ENCODE measurements at regions not wholly inside any gene's neighbourhood (a gene's known extent, or its start where the extent isn't known, plus 50 kb on each side); places are given as distances from the start of the nearest gene placed in this dataset.

DNA sequence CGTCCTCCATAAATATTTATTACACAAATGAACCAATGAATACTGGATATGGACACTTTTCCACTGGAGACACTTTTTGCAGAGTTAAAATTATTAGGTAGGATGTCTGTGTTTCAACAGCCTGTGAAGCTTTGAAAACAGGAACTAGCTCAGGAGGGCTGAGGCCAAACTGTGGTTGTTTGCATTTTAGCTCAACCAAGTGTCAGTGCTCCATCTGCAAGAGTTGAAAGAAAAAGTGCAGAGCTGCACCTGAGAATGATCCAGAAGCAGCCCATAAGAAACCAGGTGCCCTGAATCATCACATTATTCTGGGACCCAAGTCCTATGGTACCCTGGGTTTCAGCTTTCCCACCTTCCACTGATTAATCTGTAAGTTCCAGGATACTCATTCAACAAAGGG is 180.4 kb downstream of the TRIB2 start:
- Histone ChIP-seq H4K5ac (ENCODE audit: insufficient read length, low read depth, low read length) (no peak overlapping the region), H3K56ac (ENCODE audit: insufficient read length, low read depth, low read length) (no peak overlapping the region), H3K4me2 (ENCODE audit: insufficient read depth, insufficient read length, low read length) (no peak overlapping the region), H2BK20ac (ENCODE audit: low read depth, low read length, poor library complexity, severe bottlenecking) (no peak overlapping the region), H3K14ac (ENCODE audit: insufficient read depth, low read length) (no peak overlapping the region), H4K91ac (ENCODE audit: insufficient read length, low read depth, low read length) (no peak overlapping the region), H2AFZ (ENCODE audit: low read length) (no peak overlapping the region), H2BK12ac (ENCODE audit: insufficient read length, low read depth, low read length) (no peak overlapping the region), H3K79me1 (ENCODE audit: insufficient read depth, low read depth, low read length, poor library complexity, severe bottlenecking) (no peaks in the 10 kb centered on the region), H3K23ac (ENCODE audit: insufficient read length, low read depth, low read length) (no peak overlapping the region), H2AK5ac (ENCODE audit: insufficient read length, low read length) (no peak overlapping the region), H3K79me2 (ENCODE audit: insufficient read depth, low read length) (no peaks in the 10 kb centered on the region), H3K4ac (ENCODE audit: low read depth, low read length) (no peak overlapping the region), H3K9ac (ENCODE audit: extremely low read depth, insufficient read length, low read length) (no peak overlapping the region), H3K18ac (ENCODE audit: insufficient read length, low read depth, low read length) (no peak overlapping the region), H3T11ph (ENCODE audit: low read length) (no peak overlapping the region), H3K27me3 (ENCODE audit: insufficient read depth, low read length) (no peaks in the 10 kb centered on the region), H4K8ac (replicated peaks; ENCODE audit: insufficient read length, low read depth, low read length) (no peak overlapping the region), H3K9me3 (ENCODE audit: control insufficient read depth, low read depth, low read length) (no peaks in the 10 kb centered on the region), H3K27ac (ENCODE audit: insufficient read length, low read depth, low read length) (no peak overlapping the region), H2BK5ac (ENCODE audit: insufficient read length, low read length) (no peak overlapping the region), H3K23me2 (ENCODE audit: insufficient read length, low read depth, low read length, poor library complexity, severe bottlenecking) (no peaks in the 10 kb centered on the region), H4K20me1 (ENCODE audit: control insufficient read depth, insufficient read depth, insufficient read length) (no peaks in the 10 kb centered on the region), H3K4me1 (ENCODE audit: insufficient read depth, low read length) (no peaks in the 10 kb centered on the region), H2BK15ac (ENCODE audit: low read depth, low read length) (no peak overlapping the region), H2BK120ac (ENCODE audit: low read depth, low read length, poor library complexity, severe bottlenecking) (no peak overlapping the region)
- H3K27me3 Mint-ChIP-seq (ENCODE audit: low read depth), result no peaks in the 10 kb centered on the region
- no peak for DNase-seq
- H3K9me3 Mint-ChIP-seq, result peaks cover under 1 to 9% of the 10 kb centered on the region in 2 experiments; a peak in 4 of 5 replicates
- TF ChIP-seq CTCF (conservative IDR thresholded peaks at IDR 0.05), result no peak
- no peak overlapping the region for H3K27ac Mint-ChIP-seq
- H3K4me3 Mint-ChIP-seq, result no peak overlapping the region
- H3K4me1 Mint-ChIP-seq, result no peaks in the 10 kb centered on the region
- WGBS (ENCODE audit: extremely low coverage, insufficient read length, low lambda C conversion rate), result no CpG with 5 or more reads among the region's 1 CpG
- no peaks in the 10 kb centered on the region for H3K36me3 Mint-ChIP-seq (ENCODE audit: insufficient read depth in 1 of 3, low read depth in 3 of 3)
